ENCODE measurements at regions not wholly inside any gene's neighbourhood (a gene's known extent, or its start where the extent isn't known, plus 50 kb on each side); places are given as distances from the start of the nearest gene placed in this dataset.
A peak's percentile ranks its signal among the peaks of the same experiment; 100 is the strongest.
"Not testable (repeated sequence)": the region's sequence is repeated elsewhere in the genome, so short reads cannot be mapped to it uniquely, and the experiment has no call there.

DNA sequence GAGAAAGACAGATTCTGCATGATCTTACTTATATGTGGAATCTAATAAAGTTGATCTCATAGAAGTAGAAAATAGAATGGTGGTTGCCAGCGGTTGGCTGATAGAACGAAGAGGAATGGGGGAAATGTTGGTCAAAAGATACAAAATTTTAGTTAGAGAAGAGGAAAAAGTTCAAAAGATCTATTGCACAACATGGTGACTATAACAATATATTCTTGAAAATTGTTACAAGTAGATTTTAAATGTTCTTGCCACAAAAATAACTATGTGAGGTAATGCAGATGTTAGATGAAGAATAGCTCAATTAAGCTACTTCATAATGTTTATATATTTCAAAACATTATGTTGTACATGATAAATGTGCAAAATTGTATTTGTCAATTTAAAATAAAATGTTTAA, 112.3 kb upstream of the SMIM30 start:
- DNase-seq: no peak

DNA sequence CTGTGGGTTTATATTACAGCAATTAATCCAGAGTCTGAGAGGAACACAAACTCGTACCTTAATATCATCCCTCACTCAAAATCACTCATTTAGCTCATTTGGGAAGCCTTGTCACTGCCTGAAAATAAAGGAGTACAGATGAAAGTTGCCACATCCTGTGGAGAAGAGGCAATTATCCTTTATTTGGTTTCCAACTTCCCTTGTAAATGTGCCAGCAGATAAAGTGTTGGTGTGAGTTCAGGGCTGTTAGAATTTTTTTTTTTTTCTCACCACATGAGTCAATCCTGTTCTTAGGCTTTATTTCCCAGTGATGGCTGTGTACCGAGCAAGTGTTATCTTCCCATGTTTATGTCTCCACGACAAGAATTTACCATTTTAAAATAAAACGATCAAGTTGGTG, 99.0 kb upstream of the SMIM30 start:
- DNase-seq: no peak

DNA sequence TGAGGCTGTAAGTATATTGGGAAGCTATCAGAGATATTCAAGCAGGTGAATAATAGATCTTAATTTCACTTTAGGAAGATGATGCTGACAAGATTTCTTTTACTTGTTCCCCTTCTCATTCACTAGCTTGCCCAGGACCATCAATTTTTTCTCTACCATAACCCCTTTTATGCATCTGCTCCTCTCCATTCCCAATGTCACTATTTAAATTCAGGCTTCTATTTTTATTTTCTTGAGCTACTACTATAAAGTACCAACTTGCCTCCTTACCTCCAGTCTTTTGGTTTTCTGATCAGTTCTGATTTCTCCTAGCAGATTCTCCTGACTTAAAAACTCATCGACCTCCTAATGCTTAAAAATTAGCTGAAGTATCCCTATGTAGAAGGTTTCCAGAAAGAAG, 97.7 kb upstream of the SMIM30 start:
- no peak for DNase-seq

- DNase-seq: no peak
These were observed 91.3 kb upstream of the SMIM30 start for GRCh38 chr7:113209449-113210203.

- no peak for DNase-seq
These were observed 89.6 kb upstream of the SMIM30 start for GRCh38 chr7:113207931-113208330.

DNA sequence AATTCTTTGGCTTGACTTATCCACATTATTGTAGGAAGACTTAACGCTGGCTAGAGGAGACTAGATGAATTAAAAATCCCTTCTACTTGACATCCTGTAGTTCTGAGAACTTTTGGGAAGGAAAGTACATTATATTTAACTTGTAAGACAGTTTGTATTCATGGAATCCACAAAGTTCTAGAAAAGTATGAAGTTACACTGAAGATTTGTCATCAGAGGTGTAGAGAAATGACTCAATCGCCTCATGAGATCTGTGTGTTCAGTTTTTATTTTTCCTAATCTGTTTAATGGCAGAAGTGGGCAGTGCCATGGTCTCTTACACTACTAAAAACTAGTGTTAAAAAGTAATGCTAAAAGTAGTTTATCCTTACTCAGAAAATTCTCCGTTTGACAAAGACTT, 89.1 kb upstream of the SMIM30 start:
- no peak for DNase-seq

DNA sequence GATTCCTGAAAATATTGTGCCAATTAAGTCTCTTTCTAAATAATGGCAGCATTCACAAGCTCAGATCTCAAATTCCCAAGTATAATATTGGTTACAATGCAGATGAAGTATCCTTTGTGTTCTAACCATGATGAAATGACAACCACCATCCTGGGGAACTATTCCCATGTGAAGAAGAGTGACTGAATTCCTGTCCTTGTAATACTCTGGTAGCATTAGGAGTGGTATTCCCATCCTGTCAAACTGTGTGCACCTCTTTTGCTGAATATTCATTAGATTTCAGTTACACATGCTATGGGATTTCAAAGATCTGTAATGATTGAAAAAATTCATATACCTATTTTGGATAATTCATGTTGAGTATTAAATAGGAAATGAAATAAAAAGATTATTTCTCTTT, 86.1 kb upstream of the SMIM30 start:
- DNase-seq: no peak

DNA sequence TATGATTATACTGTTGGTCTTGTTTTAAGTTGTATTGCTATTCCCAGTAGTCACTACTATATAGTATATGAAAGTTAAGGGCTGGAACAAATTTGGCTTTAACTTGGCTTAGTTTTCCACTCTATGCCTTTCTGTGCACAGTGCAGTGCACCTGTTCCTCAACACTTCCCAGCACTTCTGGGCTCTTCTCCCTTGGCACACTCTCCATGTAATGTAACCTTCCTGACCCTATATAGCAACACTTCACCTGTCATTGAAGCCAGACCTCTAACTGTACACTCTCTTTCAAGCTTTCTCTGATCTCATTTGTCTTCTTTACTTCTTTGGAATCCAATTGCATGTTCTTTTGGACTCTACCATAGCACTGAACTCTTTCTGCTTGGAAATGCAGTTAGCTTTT, 83.9 kb upstream of the SMIM30 start:
- peak in 2 of 3 donors; percentile 9 to 21 for DNase-seq

DNA sequence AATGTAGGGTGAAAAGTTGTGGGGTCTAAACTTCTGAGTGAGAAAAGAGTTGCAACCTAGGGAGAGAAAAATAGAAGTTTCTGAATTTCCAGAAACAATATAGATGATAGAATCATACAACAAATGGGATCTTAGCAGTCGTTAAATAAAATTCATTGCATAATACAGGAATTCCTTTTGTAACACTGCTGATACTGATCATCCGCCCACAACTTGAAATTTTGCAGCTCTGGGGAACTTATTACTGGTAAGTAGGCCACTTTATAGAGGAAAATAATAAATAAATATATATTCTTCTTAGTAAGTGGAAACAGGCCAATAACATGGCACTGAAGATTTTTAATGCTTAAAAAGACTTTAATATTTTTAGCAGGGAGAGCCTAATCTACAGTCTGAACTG, 81.9 kb upstream of the SMIM30 start:
- DNase-seq: no peak

GRCh38 chr7:113199841-113200240, 81.5 kb upstream of the SMIM30 start:
- DNase-seq: peak in 1 of 3 donors; percentile 17

DNA sequence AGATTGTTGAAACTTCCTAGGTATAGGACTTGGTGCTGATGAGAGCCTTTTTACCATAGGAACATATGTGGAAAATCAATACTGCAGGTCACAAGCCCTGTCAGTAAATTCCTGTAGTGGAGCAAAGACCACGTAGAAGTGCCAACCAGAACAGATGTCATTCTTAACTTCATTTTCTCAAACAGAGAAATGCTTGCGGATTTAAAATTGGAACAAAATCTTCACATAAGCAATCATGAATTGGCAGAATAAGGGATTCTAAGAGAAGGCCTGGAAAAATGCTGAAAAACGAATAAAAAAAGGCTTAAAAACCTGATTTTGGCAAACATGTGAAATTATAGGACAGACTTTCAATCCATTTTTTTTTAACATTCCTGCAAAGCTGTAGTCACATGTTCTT, 80.8 kb upstream of the SMIM30 start:
- DNase-seq: peak in 2 of 3 donors; percentile 12 to 33

- DNase-seq: no peak
These were observed 79.9 kb upstream of the SMIM30 start for GRCh38 chr7:113198226-113198625.

DNA sequence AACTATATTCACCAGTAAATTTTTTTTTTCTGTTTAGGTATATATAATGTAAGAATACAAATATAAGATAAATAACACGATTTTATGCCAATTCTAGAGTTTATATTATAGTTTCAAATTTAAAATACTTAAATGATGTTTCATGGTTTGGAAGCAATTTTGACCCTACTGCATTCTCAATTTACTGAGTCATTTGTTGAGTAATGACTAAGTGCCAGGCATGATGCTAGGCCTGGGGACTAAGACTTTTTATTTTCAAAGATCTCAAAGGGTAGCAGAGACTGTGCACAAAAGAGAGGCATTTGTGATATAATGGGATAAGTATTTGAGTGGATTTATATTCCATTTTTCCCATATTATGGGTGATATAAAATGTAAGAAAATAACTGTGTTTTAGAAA, 78.9 kb upstream of the SMIM30 start:
- peak in 1 of 3 donors; percentile 61 for DNase-seq

GRCh38 chr7:113188396-113188795, 70.0 kb upstream of the SMIM30 start:
- no peak for DNase-seq

DNA sequence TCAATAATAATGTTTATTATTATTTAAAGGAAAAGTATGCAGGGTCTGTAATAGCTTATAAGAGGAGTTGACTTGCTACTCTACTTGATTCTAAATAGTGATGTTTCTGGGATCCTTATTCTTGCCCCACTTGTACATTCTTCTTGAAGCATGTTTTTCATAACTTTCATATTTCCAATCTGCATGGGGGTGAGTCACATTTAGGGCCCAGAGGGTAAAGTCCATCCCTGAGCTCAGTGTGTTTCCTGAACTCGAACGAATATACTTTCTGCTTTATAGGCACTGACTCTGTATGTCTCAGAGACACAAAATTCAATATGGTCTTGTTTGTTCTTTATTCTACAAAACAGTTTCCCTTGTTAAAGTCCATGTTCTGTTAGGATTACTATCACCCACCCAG, 61.0 kb upstream of the SMIM30 start:
- DNase-seq: no peak

DNA sequence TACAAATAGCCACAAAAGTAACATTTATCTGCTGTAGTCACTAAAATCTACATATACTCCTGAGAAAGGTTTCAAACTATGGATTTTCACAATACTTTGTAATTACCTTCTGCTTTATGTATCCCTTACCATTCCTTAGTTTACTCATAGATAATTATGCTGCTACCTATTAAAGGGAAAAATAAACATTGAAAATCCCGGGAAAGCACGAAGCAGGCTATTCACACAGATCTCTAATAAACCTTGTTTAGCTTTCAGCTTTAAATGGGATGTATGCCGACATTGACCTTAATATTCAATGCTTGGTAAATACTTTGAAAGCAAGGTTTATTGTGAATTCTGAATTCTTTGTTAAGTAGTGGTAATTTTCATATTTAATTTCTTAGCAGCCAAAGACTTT, 58.5 kb upstream of the SMIM30 start:
- DNase-seq: no peak

GRCh38 chr7:113176180-113176579, 57.8 kb upstream of the SMIM30 start:
- not testable (repeated sequence) for DNase-seq

GRCh38 chr7:113175525-113176104, 57.3 kb upstream of the SMIM30 start:
- DNase-seq: no peak

- DNase-seq: no peak
These were observed 54.4 kb upstream of the SMIM30 start for GRCh38 chr7:113172726-113173125.

GRCh38 chr7:113170591-113170990, 52.2 kb upstream of the SMIM30 start:
- no peak for DNase-seq

All from muscle of back (tissue), 3 donors.